ENCODE measurements at regions not wholly inside any gene's neighbourhood (a gene's known extent, or its start where the extent isn't known, plus 50 kb on each side); places are given as distances from the start of the nearest gene placed in this dataset.
A peak's percentile ranks its signal among the peaks of the same experiment; 100 is the strongest.

DNA sequence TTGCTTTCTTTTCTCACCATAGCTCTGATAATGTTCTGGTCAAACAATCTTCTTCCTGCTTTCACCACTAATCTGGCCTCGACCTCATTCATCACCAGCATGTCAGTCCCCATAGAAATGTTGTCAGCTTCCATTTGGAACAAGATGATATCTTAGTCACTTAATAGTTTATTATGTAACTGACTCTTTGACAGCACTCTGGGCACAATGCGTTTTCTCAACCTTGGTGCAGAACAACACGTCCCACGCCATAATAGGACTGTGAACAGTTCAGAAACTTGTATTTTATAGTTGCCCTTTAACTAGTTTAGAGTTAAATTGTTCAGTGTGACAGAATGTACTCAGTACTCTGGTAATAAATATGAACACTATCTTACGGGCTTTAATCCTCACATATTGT, 106.0 kb downstream of the MC4R start:
- 41% methylated on average over 5 of the region's 5 CpGs for WGBS (ENCODE audit: insufficient coverage, insufficient replicate concordance, low lambda C conversion rate, missing lambda C conversion rate)
- Histone ChIP-seq H3K79me2 (ENCODE audit: control insufficient read depth, insufficient read depth, low read length) (no peaks in the 10 kb centered on the region), H3K27ac (ENCODE audit: control insufficient read depth, insufficient read depth) (no peak overlapping the region), H3K9ac (ENCODE audit: control insufficient read depth, insufficient read depth, low read length) (no peak overlapping the region), H3K4me1 (ENCODE audit: control insufficient read depth, insufficient read depth, low read length) (no peaks in the 10 kb centered on the region), H3K27me3 (replicated peaks in 1 of 2; ENCODE audit: control insufficient read depth in 2 of 2, insufficient read depth in 2 of 2, low read length in 1 of 2) (no peaks in the 10 kb centered on the region), H3K36me3 (ENCODE audit: control insufficient read depth in 2 of 2, insufficient read depth in 2 of 2, low read length in 1 of 2) (no peaks in the 10 kb centered on the region), H3K9me3 (replicated peaks; ENCODE audit: control insufficient read depth, insufficient read depth, low read length) (no peaks in the 10 kb centered on the region; the same call in 2 of the 3 replicates), H2AFZ (ENCODE audit: control insufficient read depth, low read depth, low read length) (no peak overlapping the region), H3K4me3 (no peak overlapping the region), H3K4me2 (ENCODE audit: control insufficient read depth, insufficient read depth) (no peak overlapping the region), H4K20me1 (ENCODE audit: control insufficient read depth, insufficient read depth) (no peaks in the 10 kb centered on the region)
- BruUV-seq (replicated peaks), result no TSS peak
- DNase-seq (ENCODE audit: low read depth, low spot score) (no peak), ATAC-seq (no peak), FAIRE-seq (no peak)
- SMC1A ChIA-PET (ENCODE audit: uncharacterized antibody, unreplicated experiment), result no interaction called here
- TF ChIP-seq SP1 (IDR thresholded peaks at IDR 0.05; ENCODE audit: low read depth, low read length), result no peak
- POLR2A ChIA-PET, result no interaction called here
- in situ Hi-C loops (cut with MboI) (no loop called here), intact Hi-C loops (cut with micrococcal nuclease; ENCODE audit: unreplicated experiment) (no loop called here)
- CTCF ChIA-PET, result interaction anchor here (0.6 kb wide), 1 partner anchor 87 kb away, joined by 3 read pairs; no protein-coding TSS in a partner anchor
- RAD21 ChIA-PET (ENCODE audit: unreplicated experiment), result no interaction called here

DNA sequence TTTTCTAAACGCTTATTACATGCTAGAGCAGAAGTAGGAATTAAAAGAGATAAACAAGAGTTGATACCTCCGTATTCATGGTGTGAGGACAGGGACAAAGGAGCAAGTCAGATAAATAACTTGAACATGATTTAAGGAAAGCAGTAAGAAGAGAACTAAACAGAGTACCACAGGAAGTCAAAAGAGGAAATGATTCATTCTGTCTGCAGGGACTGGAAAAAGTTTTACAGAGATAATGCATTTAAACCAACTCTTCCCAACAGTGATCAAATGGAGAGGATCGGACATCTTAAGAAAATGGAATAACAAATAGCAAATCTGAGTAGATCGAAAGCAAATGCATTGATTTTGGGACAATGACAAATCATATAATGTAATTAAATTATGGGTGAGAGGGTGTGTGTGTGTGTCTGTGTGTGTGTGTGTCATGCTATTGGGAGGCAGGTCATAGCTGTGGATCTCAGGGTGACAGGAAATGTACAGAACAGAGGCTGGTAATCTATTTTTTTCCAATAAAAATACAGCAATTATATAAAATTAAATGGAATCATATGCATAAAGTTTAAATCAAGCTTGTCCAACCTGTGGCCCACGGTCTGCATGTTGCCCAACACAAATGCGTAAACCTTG, 113.4 kb downstream of the MC4R start:
- Histone ChIP-seq H3K9me3 (replicated peaks; ENCODE audit: control insufficient read depth, insufficient read depth, low read length) (no peaks in the 10 kb centered on the region), H3K4me3 (no peak overlapping the region), H3K27me3 (replicated peaks in 1 of 2; ENCODE audit: control insufficient read depth in 2 of 2, insufficient read depth in 2 of 2, low read length in 1 of 2) (no peaks in the 10 kb centered on the region), H3K79me2 (ENCODE audit: control insufficient read depth, insufficient read depth, low read length) (no peaks in the 10 kb centered on the region), H3K9ac (ENCODE audit: control insufficient read depth, insufficient read depth, low read length) (no peak overlapping the region), H3K4me2 (ENCODE audit: control insufficient read depth, insufficient read depth) (no peak overlapping the region), H3K4me1 (ENCODE audit: control insufficient read depth, insufficient read depth, low read length) (no peaks in the 10 kb centered on the region), H3K36me3 (ENCODE audit: control insufficient read depth in 2 of 2, insufficient read depth in 2 of 2, low read length in 1 of 2) (no peaks in the 10 kb centered on the region), H4K20me1 (ENCODE audit: control insufficient read depth, insufficient read depth) (no peaks in the 10 kb centered on the region), H3K27ac (ENCODE audit: control insufficient read depth, insufficient read depth) (no peak overlapping the region), H2AFZ (ENCODE audit: control insufficient read depth, low read depth, low read length) (no peak overlapping the region)
- BruUV-seq (replicated peaks), result no TSS peak
- POLR2A ChIA-PET, result no interaction called here
- in situ Hi-C loops (cut with MboI) (no loop called here), intact Hi-C loops (cut with micrococcal nuclease; ENCODE audit: unreplicated experiment) (no loop called here)
- RAD21 ChIA-PET (ENCODE audit: unreplicated experiment), result no interaction called here
- ATAC-seq (no peak), FAIRE-seq (peak; percentile 65), DNase-seq (ENCODE audit: low read depth, low spot score) (no peak)
- CTCF ChIA-PET, result interaction anchor here (1.0 kb wide), 1 partner anchor 13 kb away, joined by 3 read pairs; no protein-coding TSS in a partner anchor
- SMC1A ChIA-PET (ENCODE audit: uncharacterized antibody, unreplicated experiment), result no interaction called here
- 37% methylated on average over 6 of the region's 6 CpGs for WGBS (ENCODE audit: insufficient coverage, insufficient replicate concordance, low lambda C conversion rate, missing lambda C conversion rate)
- peak; percentile 13; the same call in 1 of the 2 replicates for TF ChIP-seq SPI1 (IDR thresholded peaks at IDR 0.05; ENCODE audit: borderline replicate concordance, insufficient read depth, low read depth, low read length)
- no peak for TF ChIP-seq ZZZ3 (IDR thresholded peaks at IDR 0.05; ENCODE audit: control insufficient read depth, insufficient read length, low read depth)
- TF ChIP-seq POU2F2 (IDR thresholded peaks at IDR 0.05; ENCODE audit: borderline replicate concordance, low read depth, low read length), result no peak

All from GM12878 (cell line).